Stimulated activated CD4-positive, alpha-beta T cell treated with anti-CD3 and anti-CD28 coated beads, Interleukin-4, amount 100 ng/mL, for 24 hours (primary cell): ENCODE measurements at regions not wholly inside any gene's neighbourhood (a gene's known extent, or its start where the extent isn't known, plus 50 kb on each side); places are given as distances from the start of the nearest gene placed in this dataset.

Experiments
- DNase-seq: peaks from one replicate; pipeline ENCODE4 v3.0.0-alpha.2; 2020

GRCh38 chr1:11338284-11338924 lies 65.4 kb downstream of the UBIAD1 start:
- DNase-seq = no peak

- DNase-seq = no peak
These were observed 66.6 kb downstream of the UBIAD1 start for GRCh38 chr1:11339346-11340232.

- no peak for DNase-seq
These were observed 67.2 kb downstream of the UBIAD1 start for GRCh38 chr1:11340233-11340632.

- DNase-seq = no peak
These were observed 69.0 kb downstream of the UBIAD1 start for GRCh38 chr1:11341901-11342552.

- no peak for DNase-seq
These were observed 69.6 kb downstream of the UBIAD1 start for GRCh38 chr1:11342621-11343032.

GRCh38 chr1:11345971-11346715 lies 73.1 kb downstream of the UBIAD1 start:
- DNase-seq = no peak

- no peak for DNase-seq
These were observed 77.3 kb downstream of the UBIAD1 start for GRCh38 chr1:11350265-11350664.

- no peak for DNase-seq
These were observed 79.2 kb downstream of the UBIAD1 start for GRCh38 chr1:11352058-11352715.

GRCh38 chr1:11352816-11353799 lies 80.1 kb downstream of the UBIAD1 start:
- DNase-seq = no peak

- DNase-seq = no peak
These were observed 82.0 kb downstream of the UBIAD1 start for GRCh38 chr1:11354893-11355553.

GRCh38 chr1:11355559-11356475 lies 82.8 kb downstream of the UBIAD1 start:
- no peak for DNase-seq

- DNase-seq = no peak
These were observed 84.3 kb downstream of the UBIAD1 start for GRCh38 chr1:11357276-11357675.

GRCh38 chr1:11358984-11359383 lies 86.0 kb downstream of the UBIAD1 start:
- no peak for DNase-seq

- DNase-seq = no peak
These were observed 89.6 kb downstream of the UBIAD1 start for GRCh38 chr1:11362547-11363021.

GRCh38 chr1:11364170-11364569 lies 91.2 kb downstream of the UBIAD1 start:
- DNase-seq = no peak

- DNase-seq = no peak
These were observed 92.9 kb downstream of the UBIAD1 start for GRCh38 chr1:11365744-11366387.

- no peak for DNase-seq
These were observed 100.3 kb downstream of the UBIAD1 start for GRCh38 chr1:11373029-11373894.
